HFFc6 (cell line): ENCODE measurements at regions not wholly inside any gene's neighbourhood (a gene's known extent, or its start where the extent isn't known, plus 50 kb on each side); places are given as distances from the start of the nearest gene placed in this dataset.

Experiments
- DNase-seq: peaks from one replicate; pipeline ENCODE4 v3.0.0-alpha.2; 2018
- H3K27ac Mint-ChIP-seq: 2 replicates; pipeline ENCODE4 v1.8.0; 2020; ENCODE audit warnings: mild to moderate bottlenecking, mixed read lengths
- H3K27me3 Mint-ChIP-seq: 2 replicates; pipeline ENCODE4 v1.8.0; 2021; ENCODE audit warnings: mild to moderate bottlenecking, moderate library complexity, mixed read lengths; ENCODE audit not compliant: insufficient read depth
- H3K36me3 Mint-ChIP-seq: 2 replicates; pipeline ENCODE4 v1.8.0; 2021; ENCODE audit warnings: low read depth, mixed read lengths
- H3K4me1 Mint-ChIP-seq: 2 replicates; pipeline ENCODE4 v1.8.0; 2020; ENCODE audit warnings: low read depth, mixed read lengths
- H3K4me3 Mint-ChIP-seq: 2 replicates; pipeline ENCODE4 v1.8.0; 2020; ENCODE audit warnings: mild to moderate bottlenecking, moderate library complexity, mixed read lengths
- H3K9me3 Mint-ChIP-seq: 2 replicates; pipeline ENCODE4 v1.8.0; 2020; ENCODE audit warnings: mild to moderate bottlenecking, mixed read lengths
- CTCF ChIP-seq: fragments of 200-600 bp; sonication (generic); IDR thresholded peaks from 2 replicates; pipeline ENCODE4 v1.5.0; 2021; ENCODE audit warnings: antibody characterized with exemption, mild to moderate bottlenecking

- Mint-ChIP-seq H3K4me1 (no peaks in the 10 kb centered on the region), H3K27ac (no peak overlapping the region), H3K4me3 (no peak overlapping the region), H3K27me3 (no peaks in the 10 kb centered on the region), H3K36me3 (no peaks in the 10 kb centered on the region), H3K9me3 (0 out of 2 replicates have a peak, but pooled peaks cover 5% of the 10 kb centered on the region)
- no peak for TF ChIP-seq CTCF
- DNase-seq, result no peak
These were observed 215.8 kb upstream of the ACVR2A start for GRCh38 chr2:147628971-147629421.

DNA sequence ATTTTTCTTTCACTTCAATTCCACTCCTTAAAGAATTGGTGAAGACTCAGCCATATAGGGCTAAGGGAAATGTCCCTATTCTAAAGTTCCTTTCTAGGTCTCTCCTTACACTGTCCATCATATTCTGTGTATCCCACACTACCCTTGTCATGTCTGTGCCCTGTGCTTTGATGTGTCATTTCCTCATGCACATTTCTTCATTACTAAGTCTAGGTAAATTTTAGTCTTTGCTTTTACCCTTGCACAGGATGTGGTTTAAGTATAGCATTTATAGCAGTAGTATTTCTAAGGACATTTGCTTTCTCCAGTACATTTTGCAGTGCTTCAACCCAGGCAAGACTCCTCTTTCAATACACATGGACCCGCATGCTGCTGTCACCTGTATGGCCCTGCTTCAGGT, 221.5 kb upstream of the ACVR2A start:
- DNase-seq, result no peak

DNA sequence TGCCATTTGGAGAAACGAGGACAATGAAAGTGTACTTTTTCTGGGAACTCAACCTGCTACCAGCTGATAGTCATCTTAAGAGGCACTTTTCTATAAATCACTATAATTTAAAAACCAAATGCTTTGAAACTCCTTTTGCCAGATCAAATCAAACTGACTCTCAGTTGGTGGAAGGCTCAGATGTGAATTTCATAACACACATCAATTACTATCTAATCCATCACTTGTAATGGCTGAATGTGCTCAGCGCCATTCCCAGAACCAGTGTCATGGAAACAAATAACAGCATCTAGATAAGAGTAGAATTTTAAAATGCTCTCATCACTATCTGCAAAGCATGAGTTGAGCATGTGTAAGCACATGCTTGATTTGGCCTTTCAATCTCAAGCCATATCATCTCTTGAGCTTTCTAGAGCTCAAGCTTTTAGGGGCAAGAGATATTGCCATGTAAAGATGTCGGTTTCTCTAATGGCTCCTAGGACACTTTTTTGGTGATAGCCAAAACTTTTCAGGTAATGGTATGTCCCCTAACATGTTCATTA, 223.1 kb upstream of the ACVR2A start:
- no peaks in the 10 kb centered on the region for H3K36me3 Mint-ChIP-seq
- H3K9me3 Mint-ChIP-seq, result peaks cover 20% of the 10 kb centered on the region
- no peak overlapping the region for H3K4me3 Mint-ChIP-seq
- no peaks in the 10 kb centered on the region for H3K27me3 Mint-ChIP-seq
- no peak overlapping the region for H3K27ac Mint-ChIP-seq
- no peak for TF ChIP-seq CTCF
- no peaks in the 10 kb centered on the region for H3K4me1 Mint-ChIP-seq
- no peak for DNase-seq

More for the DNA sequence above, 221.5 kb upstream of the ACVR2A start:
- TF ChIP-seq CTCF, result no peak
- Mint-ChIP-seq H3K27ac (no peak overlapping the region), H3K4me1 (no peaks in the 10 kb centered on the region), H3K27me3 (no peaks in the 10 kb centered on the region), H3K4me3 (no peak overlapping the region), H3K9me3 (peaks cover 9% of the 10 kb centered on the region; the same call in 1 of the 2 replicates), H3K36me3 (no peaks in the 10 kb centered on the region)

DNA sequence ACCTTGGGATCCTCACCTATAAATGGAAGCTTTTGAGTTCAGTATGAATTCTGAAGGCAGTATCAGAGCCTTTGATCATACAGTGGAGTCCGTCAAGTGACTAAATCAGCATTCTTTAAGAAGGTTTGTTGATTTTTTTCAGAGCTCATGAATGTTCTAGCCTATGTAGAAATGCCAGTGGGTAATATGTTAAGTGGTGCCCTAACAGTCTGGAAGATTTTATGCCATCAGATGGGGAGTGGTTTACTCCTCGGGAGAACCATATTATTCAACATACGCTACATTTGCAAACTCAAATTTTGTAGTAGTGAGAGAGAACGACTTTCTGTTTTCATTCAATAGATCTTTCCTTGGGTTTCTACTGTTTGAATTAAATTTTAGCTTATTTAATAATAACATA, 225.0 kb upstream of the ACVR2A start:
- Mint-ChIP-seq H3K36me3 (no peaks in the 10 kb centered on the region), H3K4me1 (no peaks in the 10 kb centered on the region), H3K27ac (no peak overlapping the region), H3K4me3 (no peak overlapping the region), H3K27me3 (no peaks in the 10 kb centered on the region), H3K9me3 (peaks cover 28% of the 10 kb centered on the region)
- no peak for TF ChIP-seq CTCF
- no peak for DNase-seq

- no peak for TF ChIP-seq CTCF
- Mint-ChIP-seq H3K9me3 (peaks cover 33% of the 10 kb centered on the region), H3K27me3 (no peaks in the 10 kb centered on the region)
These were observed 229.1 kb upstream of the ACVR2A start for GRCh38 chr2:147615726-147616125.

More at GRCh38 chr2:147615726-147616125, 229.1 kb upstream of the ACVR2A start:
- DNase-seq, result no peak
- Mint-ChIP-seq H3K36me3 (no peaks in the 10 kb centered on the region), H3K4me1 (no peaks in the 10 kb centered on the region), H3K4me3 (no peak overlapping the region), H3K27ac (no peak overlapping the region)
